Epithelial cell of proximal tubule (primary cell): ENCODE measurements at regions not wholly inside any gene's neighbourhood (a gene's known extent, or its start where the extent isn't known, plus 50 kb on each side); places are given as distances from the start of the nearest gene placed in this dataset.

Experiments
- DNase-seq: peaks from one replicate; pipeline ENCODE4 v3.0.0-alpha.2; 2011; ENCODE audit warnings: low read depth
- H3K4me3 ChIP-seq: 2 replicates; pipeline ENCODE4 v1.5.1; 2011; ENCODE audit warnings: low read depth, mild to moderate bottlenecking, low read length
- TF ChIP-seq, protein P1 (sequence below): conservative IDR thresholded peaks from 2 replicates; pipeline ENCODE4 v1.5.1; 2012; ENCODE audit warnings: low read depth, mild to moderate bottlenecking, low read length

DNA sequence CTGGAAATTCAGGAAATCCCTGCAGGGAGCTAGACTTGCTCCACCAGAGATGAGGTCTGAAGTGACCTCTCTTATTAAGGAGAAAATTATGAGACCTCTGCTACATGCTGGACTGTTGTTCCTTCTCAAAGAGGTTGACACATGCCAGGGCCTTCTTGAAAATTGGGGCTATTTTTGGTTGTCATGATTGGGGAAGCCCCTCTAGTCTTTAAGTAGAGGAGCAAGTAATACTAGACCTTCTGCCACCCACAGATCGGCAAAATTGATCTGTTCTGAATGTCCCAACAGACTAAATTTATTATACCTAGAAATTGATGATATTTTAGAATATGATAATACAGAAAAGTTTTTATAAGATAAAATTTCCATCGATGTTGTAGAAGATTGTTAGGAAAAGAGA is 160.8 kb upstream of the GRB10 start:
- TF ChIP-seq, protein P1, sequence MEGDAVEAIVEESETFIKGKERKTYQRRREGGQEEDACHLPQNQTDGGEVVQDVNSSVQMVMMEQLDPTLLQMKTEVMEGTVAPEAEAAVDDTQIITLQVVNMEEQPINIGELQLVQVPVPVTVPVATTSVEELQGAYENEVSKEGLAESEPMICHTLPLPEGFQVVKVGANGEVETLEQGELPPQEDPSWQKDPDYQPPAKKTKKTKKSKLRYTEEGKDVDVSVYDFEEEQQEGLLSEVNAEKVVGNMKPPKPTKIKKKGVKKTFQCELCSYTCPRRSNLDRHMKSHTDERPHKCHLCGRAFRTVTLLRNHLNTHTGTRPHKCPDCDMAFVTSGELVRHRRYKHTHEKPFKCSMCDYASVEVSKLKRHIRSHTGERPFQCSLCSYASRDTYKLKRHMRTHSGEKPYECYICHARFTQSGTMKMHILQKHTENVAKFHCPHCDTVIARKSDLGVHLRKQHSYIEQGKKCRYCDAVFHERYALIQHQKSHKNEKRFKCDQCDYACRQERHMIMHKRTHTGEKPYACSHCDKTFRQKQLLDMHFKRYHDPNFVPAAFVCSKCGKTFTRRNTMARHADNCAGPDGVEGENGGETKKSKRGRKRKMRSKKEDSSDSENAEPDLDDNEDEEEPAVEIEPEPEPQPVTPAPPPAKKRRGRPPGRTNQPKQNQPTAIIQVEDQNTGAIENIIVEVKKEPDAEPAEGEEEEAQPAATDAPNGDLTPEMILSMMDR: no peak
- no peak overlapping the region for H3K4me3 ChIP-seq
- no peak for DNase-seq

DNA sequence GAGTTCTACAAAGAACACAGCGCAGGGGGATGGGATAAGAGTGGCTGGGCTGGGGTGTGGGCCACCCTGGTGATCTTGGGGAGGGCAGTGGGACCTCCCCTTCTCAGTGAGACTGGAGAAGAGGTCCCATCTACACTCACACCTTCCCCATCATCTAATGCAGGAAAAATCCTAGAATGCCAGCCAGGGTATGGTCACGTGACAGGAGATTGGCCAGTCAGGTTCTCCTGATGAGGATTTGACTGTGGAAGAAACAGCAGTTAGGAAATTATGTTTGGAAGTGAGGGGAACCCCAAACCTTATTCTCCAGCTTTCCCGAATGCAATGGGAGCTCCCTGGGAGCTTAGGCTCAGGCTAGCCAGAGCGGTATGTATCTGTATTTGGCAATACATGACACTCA is 158.8 kb upstream of the GRB10 start:
- DNase-seq: no peak
- H3K4me3 ChIP-seq: no peak overlapping the region
- TF ChIP-seq, protein P1: no peak

DNA sequence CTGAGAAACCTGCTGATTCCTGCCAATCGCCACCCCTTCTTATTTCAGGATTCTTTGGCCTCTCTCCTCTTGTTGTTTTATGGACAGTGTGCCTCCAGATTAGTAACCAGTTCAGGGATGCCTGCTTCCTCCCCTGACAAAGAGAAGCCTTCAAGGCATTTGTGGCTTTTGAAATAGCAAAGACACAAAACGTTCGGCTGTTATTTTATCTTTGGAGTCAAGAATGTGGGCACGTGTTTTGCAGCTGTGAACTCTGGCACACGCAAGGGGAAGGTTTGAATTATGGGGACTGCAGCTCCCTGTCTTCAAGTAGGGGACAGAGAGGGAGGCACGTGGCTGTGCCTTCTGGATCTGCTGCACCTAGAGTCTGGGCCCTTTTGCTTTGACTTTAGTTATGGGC is 157.9 kb upstream of the GRB10 start:
- TF ChIP-seq, protein P1: no peak
- no peak for DNase-seq
- H3K4me3 ChIP-seq: no peak overlapping the region

DNA sequence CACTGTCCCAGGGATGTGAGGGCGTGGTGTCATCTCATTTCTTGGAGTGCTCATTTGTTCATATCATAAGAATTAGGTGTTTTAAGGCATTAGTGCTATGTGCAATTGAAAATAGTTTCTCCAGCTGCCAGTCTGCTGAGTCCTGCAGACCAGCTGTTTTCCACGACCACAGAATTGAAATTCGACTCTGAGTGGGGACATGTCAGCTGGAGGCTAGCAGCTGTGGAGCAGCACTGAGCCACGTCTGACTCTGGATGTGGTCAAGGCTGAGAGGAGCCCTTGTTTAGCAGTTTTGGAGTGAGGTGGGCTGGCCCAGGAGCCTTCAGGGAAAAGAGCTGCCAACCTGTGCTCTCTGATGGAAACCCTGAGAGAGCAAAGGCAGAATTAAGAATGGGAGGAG is 156.3 kb upstream of the GRB10 start:
- no peak for DNase-seq
- no peak overlapping the region for H3K4me3 ChIP-seq
- TF ChIP-seq, protein P1: no peak

DNA sequence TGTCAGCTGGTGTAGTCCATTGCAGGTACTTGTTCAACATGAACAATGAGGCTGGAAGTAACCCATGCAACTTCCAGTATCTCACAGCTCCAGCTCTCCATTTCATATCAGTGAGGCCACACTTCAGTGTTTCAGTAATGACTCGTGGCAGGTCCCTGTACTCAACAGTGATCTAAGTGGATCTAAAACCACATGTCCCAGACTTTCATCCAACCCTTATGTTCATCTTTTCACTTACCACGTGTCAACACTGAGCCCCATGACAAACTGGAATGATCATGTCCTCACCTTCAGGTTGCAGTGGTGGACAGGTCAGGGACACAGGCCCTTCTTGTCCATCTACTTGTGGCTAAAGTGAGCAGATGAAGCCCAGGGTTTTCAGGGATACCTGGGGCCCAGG is 155.0 kb upstream of the GRB10 start:
- DNase-seq: no peak
- TF ChIP-seq, protein P1: no peak
- no peak overlapping the region for H3K4me3 ChIP-seq

DNA sequence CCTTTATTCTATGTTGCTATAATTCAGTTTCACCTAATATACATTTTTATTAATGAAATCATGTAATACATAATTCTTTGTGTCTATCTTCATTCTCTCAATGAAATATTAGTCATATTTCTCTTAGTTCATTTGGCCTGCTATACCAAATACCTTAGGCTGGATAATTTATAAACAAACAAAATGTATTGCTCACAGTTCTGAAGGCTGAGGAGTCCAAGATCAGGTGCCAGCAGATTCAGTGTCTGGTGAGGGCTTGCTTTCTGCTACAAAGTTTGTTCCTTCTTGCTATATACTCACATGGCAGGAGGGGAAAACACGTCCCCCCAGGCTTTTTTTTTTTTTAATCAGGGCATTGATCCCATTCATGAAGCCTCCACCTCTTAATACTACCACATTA is 143.4 kb upstream of the GRB10 start:
- TF ChIP-seq, protein P1: no peak
- no peak for DNase-seq

DNA sequence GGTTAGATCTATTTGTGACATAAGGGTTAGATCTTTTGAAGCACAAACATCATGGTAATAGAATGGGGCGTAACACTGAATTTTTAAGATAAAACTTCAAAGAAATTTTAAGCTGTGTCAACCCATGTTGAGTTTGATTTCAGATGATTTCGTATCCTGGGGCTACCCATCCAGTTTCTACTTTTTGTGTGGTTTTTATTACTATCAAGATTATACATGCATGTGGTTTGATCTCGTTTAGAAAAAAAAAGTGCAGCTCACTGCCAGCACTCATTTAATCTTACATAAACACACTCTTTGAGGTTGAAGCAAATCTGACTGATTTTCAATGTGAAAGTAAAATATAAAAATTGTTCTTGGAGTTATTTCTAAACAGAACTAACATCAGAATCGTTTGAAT is 140.8 kb upstream of the GRB10 start:
- TF ChIP-seq, protein P1: no peak
- DNase-seq: no peak
- H3K4me3 ChIP-seq: no peak overlapping the region

More for the DNA sequence above, 143.4 kb upstream of the GRB10 start:
- no peak overlapping the region for H3K4me3 ChIP-seq
